Stimulated activated naive B cell treated with anti-CD40 and anti-IgM and Interleukin-4, amounts not matched to agents 10 μg/mL and 1 μg/mL and 100 μg/mL, for 72 hours (primary cell): ENCODE measurements at regions not wholly inside any gene's neighbourhood (a gene's known extent, or its start where the extent isn't known, plus 50 kb on each side); places are given as distances from the start of the nearest gene placed in this dataset.
"Not testable (repeated sequence)": the region's sequence is repeated elsewhere in the genome, so short reads cannot be mapped to it uniquely, and the experiment has no call there.

Experiments
- ATAC-seq, 2 donors: fragments of 150-1000 bp; cut with Tn5 transposase; replicated peaks; 2 replicates each; pipeline ENCODE4 v1.10.0; 2021; ENCODE audit warnings: moderate library complexity in 1 of 2
- DNase-seq: peaks from one replicate; pipeline ENCODE4 v3.0.0; 2021
- H3K27ac Mint-ChIP-seq: one replicate; pipeline ENCODE4 v1.8.0; 2022; ENCODE audit warnings: mild to moderate bottlenecking, mixed read lengths
- H3K27me3 Mint-ChIP-seq, 2 donors: one replicate each; pipeline ENCODE4 v1.8.0; 2022; ENCODE audit warnings: mixed read lengths in 2 of 2
- H3K36me3 Mint-ChIP-seq, 2 donors: one replicate each; pipeline ENCODE4 v1.8.0; 2022; ENCODE audit warnings: mixed read lengths in 2 of 2, mild to moderate bottlenecking in 1 of 2
- H3K4me1 Mint-ChIP-seq, 2 donors: one replicate each; pipeline ENCODE4 v1.8.0; 2022; ENCODE audit warnings: mixed read lengths in 2 of 2, mild to moderate bottlenecking in 1 of 2
- H3K4me3 Mint-ChIP-seq, 2 donors: one replicate each; pipeline ENCODE4 v1.8.0; 2022; ENCODE audit warnings: mild to moderate bottlenecking in 2 of 2, mixed read lengths in 2 of 2, moderate library complexity in 1 of 2
- H3K9me3 Mint-ChIP-seq, 2 donors: one replicate each; pipeline ENCODE4 v1.8.0; 2022; ENCODE audit warnings: mixed read lengths in 2 of 2, mild to moderate bottlenecking in 1 of 2

GRCh38 chr10:121329631-121330030 lies 268.6 kb downstream of the FGFR2 start:
- DNase-seq, H3K4me3 Mint-ChIP-seq, H3K4me1 Mint-ChIP-seq, H3K9me3 Mint-ChIP-seq, H3K36me3 Mint-ChIP-seq, H3K27me3 Mint-ChIP-seq, H3K27ac Mint-ChIP-seq, ATAC-seq: not testable (repeated sequence)

GRCh38 chr10:121330563-121330962 lies 267.7 kb downstream of the FGFR2 start:
- H3K4me1 Mint-ChIP-seq, result no peaks in the 10 kb centered on the region
- no peak overlapping the region for H3K27ac Mint-ChIP-seq
- DNase-seq, result no peak
- H3K27me3 Mint-ChIP-seq, result peaks cover 0 to 4% of the 10 kb centered on the region in 2 donors
- ATAC-seq, result no peak
- no peak overlapping the region for H3K4me3 Mint-ChIP-seq
- H3K36me3 Mint-ChIP-seq, result no peaks in the 10 kb centered on the region
- H3K9me3 Mint-ChIP-seq, result peaks cover 0 to 4% of the 10 kb centered on the region in 2 donors

GRCh38 chr10:121332353-121332752 lies 265.9 kb downstream of the FGFR2 start:
- no peak for ATAC-seq
- DNase-seq, result no peak
- no peak overlapping the region for H3K27ac Mint-ChIP-seq
- H3K4me1 Mint-ChIP-seq, result no peaks in the 10 kb centered on the region
- no peak overlapping the region for H3K4me3 Mint-ChIP-seq
- H3K9me3 Mint-ChIP-seq, result peaks cover 0 to 4% of the 10 kb centered on the region in 2 donors
- no peaks in the 10 kb centered on the region for H3K36me3 Mint-ChIP-seq
- H3K27me3 Mint-ChIP-seq, result peaks cover 0 to 4% of the 10 kb centered on the region in 2 donors

GRCh38 chr10:121332829-121333765 lies 265.1 kb downstream of the FGFR2 start:
- DNase-seq (no peak), ATAC-seq (no peak)
- no peaks in the 10 kb centered on the region for H3K4me1 Mint-ChIP-seq
- peaks cover 0 to 2% of the 10 kb centered on the region in 2 donors for H3K9me3 Mint-ChIP-seq
- no peak overlapping the region for H3K4me3 Mint-ChIP-seq
- H3K27ac Mint-ChIP-seq, result no peak overlapping the region
- H3K27me3 Mint-ChIP-seq, result peaks cover 0 to 4% of the 10 kb centered on the region in 2 donors
- no peaks in the 10 kb centered on the region for H3K36me3 Mint-ChIP-seq

- Mint-ChIP-seq H3K27me3 (peaks cover 0 to 4% of the 10 kb centered on the region in 2 donors), H3K4me3 (no peak overlapping the region), H3K9me3 (peaks cover 0 to 2% of the 10 kb centered on the region in 2 donors), H3K36me3 (no peaks in the 10 kb centered on the region), H3K27ac (no peak overlapping the region), H3K4me1 (no peaks in the 10 kb centered on the region)
- ATAC-seq (no peak), DNase-seq (no peak)
Measured at GRCh38 chr10:121335386-121335925, 262.8 kb downstream of the FGFR2 start.

- Mint-ChIP-seq H3K4me3 (no peak overlapping the region), H3K36me3 (no peaks in the 10 kb centered on the region), H3K9me3 (peaks cover 0 to 4% of the 10 kb centered on the region in 2 donors), H3K4me1 (no peaks in the 10 kb centered on the region), H3K27ac (no peak overlapping the region), H3K27me3 (no peaks in the 10 kb centered on the region)
- DNase-seq (no peak), ATAC-seq (no peak)
Measured at GRCh38 chr10:121337427-121337826, 260.8 kb downstream of the FGFR2 start.

- no peaks in the 10 kb centered on the region for H3K4me1 Mint-ChIP-seq
- DNase-seq (no peak), ATAC-seq (no peak)
- H3K27ac Mint-ChIP-seq, result no peak overlapping the region
- no peaks in the 10 kb centered on the region for H3K27me3 Mint-ChIP-seq
- no peaks in the 10 kb centered on the region for H3K36me3 Mint-ChIP-seq
- H3K9me3 Mint-ChIP-seq, result peaks cover 0 to 8% of the 10 kb centered on the region in 2 donors
- no peak overlapping the region for H3K4me3 Mint-ChIP-seq
Measured at GRCh38 chr10:121338206-121338980, 259.9 kb downstream of the FGFR2 start.

- DNase-seq (no peak), ATAC-seq (no peak)
- Mint-ChIP-seq H3K4me3 (no peak overlapping the region), H3K36me3 (no peaks in the 10 kb centered on the region), H3K4me1 (no peaks in the 10 kb centered on the region), H3K9me3 (peaks cover 0 to 8% of the 10 kb centered on the region in 2 donors), H3K27ac (no peak overlapping the region), H3K27me3 (no peaks in the 10 kb centered on the region)
Measured at GRCh38 chr10:121339114-121339513, 259.1 kb downstream of the FGFR2 start.

- H3K27ac Mint-ChIP-seq, result no peak overlapping the region
- peaks cover 0 to 2% of the 10 kb centered on the region in 2 donors for H3K36me3 Mint-ChIP-seq
- H3K4me1 Mint-ChIP-seq, result no peaks in the 10 kb centered on the region
- H3K4me3 Mint-ChIP-seq, result no peak overlapping the region
- DNase-seq, result no peak
- no peak for ATAC-seq
- H3K27me3 Mint-ChIP-seq, result no peaks in the 10 kb centered on the region
- peaks cover 0 to 11% of the 10 kb centered on the region in 2 donors for H3K9me3 Mint-ChIP-seq
Measured at GRCh38 chr10:121340271-121340831, 257.9 kb downstream of the FGFR2 start.

- H3K4me3 Mint-ChIP-seq, result no peak overlapping the region
- H3K27me3 Mint-ChIP-seq, result peaks cover 0 to 5% of the 10 kb centered on the region in 2 donors
- DNase-seq (no peak), ATAC-seq (no peak)
- no peaks in the 10 kb centered on the region for H3K4me1 Mint-ChIP-seq
- H3K36me3 Mint-ChIP-seq, result no peaks in the 10 kb centered on the region
- peaks cover 3 to 10% of the 10 kb centered on the region in 2 donors for H3K9me3 Mint-ChIP-seq
- H3K27ac Mint-ChIP-seq, result no peak overlapping the region
Measured at GRCh38 chr10:121351540-121351939, 246.7 kb downstream of the FGFR2 start.

GRCh38 chr10:121352231-121352855 lies 245.9 kb downstream of the FGFR2 start:
- H3K36me3 Mint-ChIP-seq, result no peaks in the 10 kb centered on the region
- H3K4me3 Mint-ChIP-seq, result no peak overlapping the region
- DNase-seq (no peak), ATAC-seq (no peak)
- H3K27ac Mint-ChIP-seq, result no peak overlapping the region
- H3K27me3 Mint-ChIP-seq, result peaks cover 0 to 5% of the 10 kb centered on the region in 2 donors
- H3K9me3 Mint-ChIP-seq, result peaks cover 3 to 10% of the 10 kb centered on the region in 2 donors
- no peaks in the 10 kb centered on the region for H3K4me1 Mint-ChIP-seq

- Mint-ChIP-seq H3K4me3 (no peak overlapping the region), H3K4me1 (no peaks in the 10 kb centered on the region), H3K36me3 (no peaks in the 10 kb centered on the region), H3K27me3 (no peaks in the 10 kb centered on the region), H3K9me3 (peaks cover 3 to 6% of the 10 kb centered on the region in 2 donors), H3K27ac (no peak overlapping the region)
- DNase-seq (no peak), ATAC-seq (no peak)
Measured at GRCh38 chr10:121355161-121355560, 243.1 kb downstream of the FGFR2 start.

GRCh38 chr10:121356183-121356582 lies 242.1 kb downstream of the FGFR2 start:
- no peaks in the 10 kb centered on the region for H3K27me3 Mint-ChIP-seq
- no peaks in the 10 kb centered on the region for H3K4me1 Mint-ChIP-seq
- peaks cover 3% of the 10 kb centered on the region in 2 donors for H3K9me3 Mint-ChIP-seq
- no peak overlapping the region for H3K27ac Mint-ChIP-seq
- no peaks in the 10 kb centered on the region for H3K36me3 Mint-ChIP-seq
- ATAC-seq, result no peak
- no peak overlapping the region for H3K4me3 Mint-ChIP-seq
- no peak for DNase-seq

- no peak overlapping the region for H3K4me3 Mint-ChIP-seq
- no peaks in the 10 kb centered on the region for H3K36me3 Mint-ChIP-seq
- H3K27ac Mint-ChIP-seq, result no peak overlapping the region
- ATAC-seq (no peak), DNase-seq (no peak)
- H3K9me3 Mint-ChIP-seq, result peaks cover 2 to 3% of the 10 kb centered on the region in 2 donors
- no peaks in the 10 kb centered on the region for H3K4me1 Mint-ChIP-seq
- no peaks in the 10 kb centered on the region for H3K27me3 Mint-ChIP-seq
Measured at GRCh38 chr10:121357401-121357800, 240.8 kb downstream of the FGFR2 start.
